ENCODE measurements at regions not wholly inside any gene's neighbourhood (a gene's known extent, or its start where the extent isn't known, plus 50 kb on each side); places are given as distances from the start of the nearest gene placed in this dataset.

DNA sequence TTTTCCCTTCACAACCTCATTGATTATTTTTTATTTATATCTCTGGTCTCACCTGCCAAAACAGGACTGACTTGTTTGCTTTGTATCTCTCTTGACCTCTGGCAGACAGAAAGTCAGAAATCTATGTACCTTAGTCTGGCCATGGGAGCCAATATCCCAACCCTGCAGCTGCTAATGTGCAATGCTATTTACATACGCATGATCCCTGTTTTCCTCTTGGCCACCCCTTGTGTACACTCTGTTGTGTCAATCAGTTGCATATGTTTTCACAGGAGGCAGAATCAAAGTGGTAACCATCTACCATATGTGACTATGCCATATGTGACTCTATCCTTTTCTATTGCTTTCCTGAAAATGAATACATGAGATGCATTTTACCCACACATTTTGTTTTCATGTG, 688.8 kb downstream of the PLA2G4A start:
- H3K27me3 ChIP-seq (ENCODE audit: control insufficient read depth, insufficient read depth, low read length, poor library complexity, severe bottlenecking), result no peaks in the 10 kb centered on the region
- no peak overlapping the region for H3K4me3 ChIP-seq (ENCODE audit: insufficient read depth, low read depth, low read length)
- no peaks in the 10 kb centered on the region for H3K4me1 ChIP-seq (ENCODE audit: control insufficient read depth, insufficient read depth, low read length)
- no peak overlapping the region for H3K27ac ChIP-seq (ENCODE audit: insufficient read depth, low read depth, low read length, poor library complexity, severe bottlenecking)
- H3K36me3 ChIP-seq (ENCODE audit: control insufficient read depth, insufficient read depth, low read length), result no peaks in the 10 kb centered on the region
- WGBS, 2 experiments, result 92 to 98% methylated on average over 1 of the region's 1 CpG
- no peaks in the 10 kb centered on the region for H3K9me3 ChIP-seq (ENCODE audit: control insufficient read depth, low read length)

DNA sequence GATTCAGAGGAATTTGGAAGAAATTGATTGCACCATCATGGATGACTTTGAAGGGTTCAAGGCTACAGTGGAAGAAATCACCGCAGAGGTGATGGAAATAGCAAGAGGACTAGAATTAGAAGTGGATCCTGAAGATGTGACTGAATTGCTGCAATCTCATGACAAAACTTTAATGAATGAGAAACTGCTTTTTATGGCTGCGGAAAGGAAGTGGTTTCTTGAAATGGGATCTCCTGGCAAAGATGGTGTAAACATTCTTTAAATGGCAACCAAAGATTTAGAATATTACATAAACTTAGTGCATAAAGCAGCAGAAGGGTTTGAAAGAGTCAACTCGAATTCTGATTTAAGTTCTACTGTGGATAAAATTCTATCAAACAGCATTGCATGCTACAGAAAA, 698.6 kb downstream of the PLA2G4A start:
- Histone ChIP-seq H3K4me3 (ENCODE audit: insufficient read depth, low read depth, low read length) (no peak overlapping the region), H3K4me1 (ENCODE audit: control insufficient read depth, insufficient read depth, low read length) (no peaks in the 10 kb centered on the region), H3K27me3 (ENCODE audit: control insufficient read depth, insufficient read depth, low read length, poor library complexity, severe bottlenecking) (no peaks in the 10 kb centered on the region), H3K27ac (ENCODE audit: insufficient read depth, low read depth, low read length, poor library complexity, severe bottlenecking) (no peak overlapping the region), H3K36me3 (ENCODE audit: control insufficient read depth, insufficient read depth, low read length) (no peaks in the 10 kb centered on the region), H3K9me3 (ENCODE audit: control insufficient read depth, low read length) (no peaks in the 10 kb centered on the region)
- 92 to 98% methylated on average over 2 to 3 of the region's 3 CpGs for WGBS, 2 experiments

DNA sequence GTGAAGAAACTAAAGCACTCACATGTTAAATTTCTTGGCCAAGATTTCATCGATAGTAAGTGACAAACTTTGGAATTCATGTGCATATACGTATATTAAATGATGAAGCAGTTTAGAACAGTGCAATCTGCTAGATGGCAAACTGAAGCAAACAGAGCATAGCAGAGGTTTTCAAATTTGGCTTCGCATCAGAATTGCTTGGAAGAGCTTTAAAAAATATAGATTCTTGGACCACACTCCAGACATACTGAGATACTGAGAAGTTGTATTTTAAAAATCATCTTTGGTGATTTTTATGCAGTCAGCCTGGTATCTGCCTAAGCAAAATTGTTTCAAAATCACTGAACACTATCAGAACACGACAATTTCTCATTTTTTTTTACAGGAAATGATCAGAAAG, 709.2 kb downstream of the PLA2G4A start:
- Histone ChIP-seq H3K9me3 (ENCODE audit: control insufficient read depth, low read length) (no peaks in the 10 kb centered on the region), H3K4me1 (ENCODE audit: control insufficient read depth, insufficient read depth, low read length) (no peaks in the 10 kb centered on the region), H3K4me3 (ENCODE audit: insufficient read depth, low read depth, low read length) (no peak overlapping the region), H3K36me3 (ENCODE audit: control insufficient read depth, insufficient read depth, low read length) (no peaks in the 10 kb centered on the region), H3K27me3 (ENCODE audit: control insufficient read depth, insufficient read depth, low read length, poor library complexity, severe bottlenecking) (no peaks in the 10 kb centered on the region), H3K27ac (ENCODE audit: insufficient read depth, low read depth, low read length, poor library complexity, severe bottlenecking) (no peak overlapping the region)
- WGBS, 2 experiments, result 93 to 95% methylated on average over 4 of the region's 4 CpGs

GRCh38 chr1:187549540-187549939, 720.8 kb downstream of the PLA2G4A start:
- no peak overlapping the region for H3K27ac ChIP-seq (ENCODE audit: insufficient read depth, low read depth, low read length, poor library complexity, severe bottlenecking)
- no peaks in the 10 kb centered on the region for H3K9me3 ChIP-seq (ENCODE audit: control insufficient read depth, low read length)
- WGBS, 2 experiments, result 94 to 100% methylated on average over 3 of the region's 3 CpGs
- H3K27me3 ChIP-seq (ENCODE audit: control insufficient read depth, insufficient read depth, low read length, poor library complexity, severe bottlenecking), result no peaks in the 10 kb centered on the region
- H3K4me3 ChIP-seq (ENCODE audit: insufficient read depth, low read depth, low read length), result no peak overlapping the region
- H3K36me3 ChIP-seq (ENCODE audit: control insufficient read depth, insufficient read depth, low read length), result no peaks in the 10 kb centered on the region
- no peaks in the 10 kb centered on the region for H3K4me1 ChIP-seq (ENCODE audit: control insufficient read depth, insufficient read depth, low read length)

DNA sequence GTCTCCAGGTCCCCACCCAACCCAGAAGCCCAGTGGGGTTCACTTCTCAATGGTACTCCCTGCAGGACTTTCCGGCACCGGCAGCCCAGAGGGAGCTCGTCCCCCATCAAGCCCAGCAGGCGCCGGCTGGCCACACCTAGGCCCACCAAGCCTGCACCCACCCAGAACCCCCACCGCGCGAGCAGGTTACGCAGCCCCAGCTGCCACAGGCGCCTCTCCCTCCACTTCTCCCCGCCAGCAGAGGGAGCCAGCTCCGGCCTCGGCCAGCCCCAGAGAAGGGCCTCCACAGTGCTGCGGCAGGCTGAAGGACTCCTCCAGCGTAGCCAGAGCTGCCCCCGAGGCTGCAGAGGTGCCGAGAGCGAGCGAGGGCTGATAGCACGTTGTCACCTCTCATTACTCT, 722.3 kb downstream of the PLA2G4A start:
- no peaks in the 10 kb centered on the region for H3K9me3 ChIP-seq (ENCODE audit: control insufficient read depth, low read length)
- no peaks in the 10 kb centered on the region for H3K36me3 ChIP-seq (ENCODE audit: control insufficient read depth, insufficient read depth, low read length)
- H3K4me3 ChIP-seq (ENCODE audit: insufficient read depth, low read depth, low read length), result no peak overlapping the region
- H3K27ac ChIP-seq (ENCODE audit: insufficient read depth, low read depth, low read length, poor library complexity, severe bottlenecking), result no peak overlapping the region
- H3K4me1 ChIP-seq (ENCODE audit: control insufficient read depth, insufficient read depth, low read length), result no peaks in the 10 kb centered on the region
- no peaks in the 10 kb centered on the region for H3K27me3 ChIP-seq (ENCODE audit: control insufficient read depth, insufficient read depth, low read length, poor library complexity, severe bottlenecking)
- WGBS, 2 experiments, result 94% methylated on average over 20 of the region's 20 CpGs

DNA sequence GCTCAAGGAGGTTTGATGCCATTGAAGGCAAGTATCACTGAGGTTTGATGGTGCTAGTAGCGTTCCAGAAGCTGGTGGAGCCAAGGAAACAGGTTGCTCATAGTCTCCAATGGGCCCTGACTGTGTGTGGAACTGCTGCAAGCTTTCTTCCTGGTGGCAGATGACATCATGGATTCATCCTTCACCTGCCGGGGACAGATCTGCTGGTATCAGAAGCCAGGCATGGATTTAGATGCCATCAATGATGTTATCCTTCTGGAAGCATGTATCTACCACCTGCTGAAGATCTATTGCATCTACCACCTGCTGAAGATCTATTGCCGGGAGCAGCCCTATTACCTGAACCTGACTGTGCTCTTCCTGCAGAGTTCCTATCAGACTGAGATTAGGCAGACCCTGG, 734.4 kb downstream of the PLA2G4A start:
- no peak overlapping the region for H3K27ac ChIP-seq (ENCODE audit: insufficient read depth, low read depth, low read length, poor library complexity, severe bottlenecking)
- no peaks in the 10 kb centered on the region for H3K27me3 ChIP-seq (ENCODE audit: control insufficient read depth, insufficient read depth, low read length, poor library complexity, severe bottlenecking)
- no peak overlapping the region for H3K4me3 ChIP-seq (ENCODE audit: insufficient read depth, low read depth, low read length)
- H3K36me3 ChIP-seq (ENCODE audit: control insufficient read depth, insufficient read depth, low read length), result no peaks in the 10 kb centered on the region
- no peaks in the 10 kb centered on the region for H3K4me1 ChIP-seq (ENCODE audit: control insufficient read depth, insufficient read depth, low read length)
- WGBS, 2 experiments, result 90 to 98% methylated on average over 3 of the region's 3 CpGs
- no peaks in the 10 kb centered on the region for H3K9me3 ChIP-seq (ENCODE audit: control insufficient read depth, low read length)

DNA sequence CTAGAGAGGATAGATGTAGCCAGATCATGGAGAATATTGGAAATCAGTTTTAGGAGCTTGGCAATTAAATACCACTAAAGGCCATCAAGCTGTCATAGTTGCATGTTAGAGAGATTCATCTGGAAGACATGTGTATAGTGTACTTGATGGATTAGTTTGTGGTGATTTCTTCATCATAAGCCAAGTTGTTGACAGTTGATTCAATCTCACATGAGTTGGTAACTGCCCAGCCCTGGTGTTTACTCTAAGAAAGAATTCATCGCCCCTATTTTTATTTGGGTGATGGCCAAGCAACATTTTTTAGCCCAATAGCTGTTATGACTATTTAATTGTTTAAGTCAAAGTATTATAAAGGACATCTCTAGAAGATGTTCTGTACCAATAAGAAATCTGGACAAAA, 737.6 kb downstream of the PLA2G4A start:
- H3K9me3 ChIP-seq (ENCODE audit: control insufficient read depth, low read length), result no peaks in the 10 kb centered on the region
- H3K27me3 ChIP-seq (ENCODE audit: control insufficient read depth, insufficient read depth, low read length, poor library complexity, severe bottlenecking), result no peaks in the 10 kb centered on the region
- H3K4me1 ChIP-seq (ENCODE audit: control insufficient read depth, insufficient read depth, low read length), result no peaks in the 10 kb centered on the region
- H3K36me3 ChIP-seq (ENCODE audit: control insufficient read depth, insufficient read depth, low read length), result no peaks in the 10 kb centered on the region
- H3K4me3 ChIP-seq (ENCODE audit: insufficient read depth, low read depth, low read length), result no peak overlapping the region
- 100% methylated on average over 1 of the region's 1 CpG; no CpG with 5 or more reads in 1 of the 2 experiments for WGBS, 2 experiments
- no peak overlapping the region for H3K27ac ChIP-seq (ENCODE audit: insufficient read depth, low read depth, low read length, poor library complexity, severe bottlenecking)

DNA sequence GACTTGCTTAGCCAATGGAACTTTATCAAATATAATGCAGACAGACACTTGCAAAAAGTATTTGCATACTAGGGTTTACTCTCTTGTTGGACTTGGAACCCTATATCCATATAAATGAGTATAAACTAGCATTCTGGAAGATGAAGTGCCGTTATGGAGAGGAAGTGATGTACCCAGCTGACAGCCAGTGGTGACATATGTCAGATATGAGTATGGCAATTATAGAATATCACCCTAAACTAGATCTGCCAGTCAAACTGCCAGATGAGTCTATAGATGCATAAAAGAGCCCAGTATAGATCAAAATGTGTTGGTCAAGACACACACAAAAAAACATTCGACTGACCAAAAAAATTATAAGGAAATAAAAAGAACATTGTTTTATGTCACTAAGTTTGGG, 739.3 kb downstream of the PLA2G4A start:
- H3K4me1 ChIP-seq (ENCODE audit: control insufficient read depth, insufficient read depth, low read length), result no peaks in the 10 kb centered on the region
- no peaks in the 10 kb centered on the region for H3K36me3 ChIP-seq (ENCODE audit: control insufficient read depth, insufficient read depth, low read length)
- H3K4me3 ChIP-seq (ENCODE audit: insufficient read depth, low read depth, low read length), result no peak overlapping the region
- H3K9me3 ChIP-seq (ENCODE audit: control insufficient read depth, low read length), result no peaks in the 10 kb centered on the region
- no peak overlapping the region for H3K27ac ChIP-seq (ENCODE audit: insufficient read depth, low read depth, low read length, poor library complexity, severe bottlenecking)
- 75 to 86% methylated on average over 1 of the region's 2 CpGs for WGBS, 2 experiments
- no peaks in the 10 kb centered on the region for H3K27me3 ChIP-seq (ENCODE audit: control insufficient read depth, insufficient read depth, low read length, poor library complexity, severe bottlenecking)

- Histone ChIP-seq H3K9me3 (ENCODE audit: control insufficient read depth, low read length) (no peaks in the 10 kb centered on the region), H3K4me1 (ENCODE audit: control insufficient read depth, insufficient read depth, low read length) (no peaks in the 10 kb centered on the region), H3K27ac (ENCODE audit: insufficient read depth, low read depth, low read length, poor library complexity, severe bottlenecking) (no peak overlapping the region), H3K4me3 (ENCODE audit: insufficient read depth, low read depth, low read length) (no peak overlapping the region), H3K36me3 (ENCODE audit: control insufficient read depth, insufficient read depth, low read length) (no peaks in the 10 kb centered on the region), H3K27me3 (ENCODE audit: control insufficient read depth, insufficient read depth, low read length, poor library complexity, severe bottlenecking) (no peaks in the 10 kb centered on the region)
- 100% methylated on average over 2 of the region's 2 CpGs; no CpG with 5 or more reads in 1 of the 2 experiments for WGBS, 2 experiments
These were observed 741.4 kb downstream of the PLA2G4A start for GRCh38 chr1:187570166-187570565.

DNA sequence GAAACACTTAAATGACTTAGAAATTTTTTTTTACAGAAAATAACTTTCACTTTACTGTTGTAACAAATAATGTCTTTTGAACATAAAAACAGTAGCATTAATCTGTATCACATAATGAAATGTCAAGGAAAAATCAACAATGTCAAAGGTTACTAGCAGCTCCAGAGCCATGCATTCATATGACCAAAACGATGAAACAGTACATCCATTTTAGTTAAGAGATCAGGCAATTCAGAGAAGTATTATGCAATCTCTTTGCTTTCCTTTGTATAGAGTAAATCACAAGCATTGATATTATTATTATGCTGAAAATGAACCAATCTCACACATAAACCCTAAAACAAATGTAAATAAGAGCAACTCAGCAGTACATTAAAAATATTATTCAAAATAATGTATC, 748.9 kb downstream of the PLA2G4A start:
- Histone ChIP-seq H3K27ac (ENCODE audit: insufficient read depth, low read depth, low read length, poor library complexity, severe bottlenecking) (no peak overlapping the region), H3K36me3 (ENCODE audit: control insufficient read depth, insufficient read depth, low read length) (no peaks in the 10 kb centered on the region), H3K9me3 (ENCODE audit: control insufficient read depth, low read length) (no peaks in the 10 kb centered on the region), H3K4me3 (ENCODE audit: insufficient read depth, low read depth, low read length) (no peak overlapping the region), H3K4me1 (ENCODE audit: control insufficient read depth, insufficient read depth, low read length) (no peaks in the 10 kb centered on the region), H3K27me3 (ENCODE audit: control insufficient read depth, insufficient read depth, low read length, poor library complexity, severe bottlenecking) (no peaks in the 10 kb centered on the region)
- WGBS, 2 experiments, result 91 to 94% methylated on average over 1 of the region's 1 CpG

- Histone ChIP-seq H3K27ac (ENCODE audit: insufficient read depth, low read depth, low read length, poor library complexity, severe bottlenecking) (no peak overlapping the region), H3K36me3 (ENCODE audit: control insufficient read depth, insufficient read depth, low read length) (no peaks in the 10 kb centered on the region), H3K4me3 (ENCODE audit: insufficient read depth, low read depth, low read length) (no peak overlapping the region), H3K4me1 (ENCODE audit: control insufficient read depth, insufficient read depth, low read length) (no peaks in the 10 kb centered on the region), H3K9me3 (ENCODE audit: control insufficient read depth, low read length) (no peaks in the 10 kb centered on the region), H3K27me3 (ENCODE audit: control insufficient read depth, insufficient read depth, low read length, poor library complexity, severe bottlenecking) (no peaks in the 10 kb centered on the region)
- WGBS, 2 experiments, result 89 to 91% methylated on average over 3 of the region's 3 CpGs
These were observed 760.2 kb downstream of the PLA2G4A start for GRCh38 chr1:187588917-187589316.
